Activated CD4-positive, alpha-beta T cell treated with anti-CD3 and anti-CD28 coated beads for 36 hours (primary cell): ENCODE measurements at regions not wholly inside any gene's neighbourhood (a gene's known extent, or its start where the extent isn't known, plus 50 kb on each side); places are given as distances from the start of the nearest gene placed in this dataset.

Source experiments
- ATAC-seq: fragments of 200-7000 bp; cut with Tn5 transposase; one replicate; pipeline ENCODE4 v1.10.0; 2021; ENCODE audit warnings: mild to moderate bottlenecking, moderate library complexity
- CTCF ChIA-PET: fragments of 350-600 bp; sonication (Branson Sonifier 250); formaldehyde crosslinking; loops from one replicate; lab custom pipeline; 2021; ENCODE audit warnings: antibody characterized with exemption; lab: Charles Lee
- POLR2A ChIA-PET: fragments of 350-600 bp; sonication (Branson Sonifier 250); formaldehyde crosslinking; loops from one replicate; lab custom pipeline; 2021; ENCODE audit warnings: antibody characterized with exemption, inconsistent platforms; lab: Charles Lee
- DNase-seq: peaks from one replicate; pipeline ENCODE4 v3.0.0-alpha.2; 2020
- H3K27ac Mint-ChIP-seq: one replicate; pipeline ENCODE4 v1.8.0; 2021; ENCODE audit warnings: mixed read lengths
- H3K27me3 Mint-ChIP-seq: one replicate; pipeline ENCODE4 v1.8.0; 2021; ENCODE audit warnings: mixed read lengths
- H3K36me3 Mint-ChIP-seq: one replicate; pipeline ENCODE4 v1.8.0; 2021; ENCODE audit warnings: low read depth, mixed read lengths
- H3K4me1 Mint-ChIP-seq: one replicate; pipeline ENCODE4 v1.8.0; 2021; ENCODE audit warnings: mixed read lengths
- H3K4me3 Mint-ChIP-seq: one replicate; pipeline ENCODE4 v1.8.0; 2021; ENCODE audit warnings: mild to moderate bottlenecking, moderate library complexity, mixed read lengths
- H3K9me3 Mint-ChIP-seq: one replicate; pipeline ENCODE4 v1.8.0; 2021; ENCODE audit warnings: low read depth, mixed read lengths
- intact Hi-C, 2 experiments: fragments of 100-400 bp; cut with DNase I in 1 of 2; cut with micrococcal nuclease in 1 of 2; formaldehyde crosslinking; loops; one replicate each; pipeline versions ENCODE4 v1.14.2 to v1.15.1; 2022 to 2024; cut with DNase I, micrococcal nuclease

- Mint-ChIP-seq H3K4me1 (peaks cover 51% of the 10 kb centered on the region), H3K4me3 (no peak overlapping the region), H3K9me3 (no peaks in the 10 kb centered on the region), H3K27me3 (no peaks in the 10 kb centered on the region), H3K27ac (no peak overlapping the region), H3K36me3 (no peaks in the 10 kb centered on the region)
- ChIA-PET CTCF (interaction anchor here (0.6 to 1.2 kb wide), 3 partner anchors 35 to 90 kb away, joined by 3 to 5 read pairs (median 3); no protein-coding TSS in a partner anchor), POLR2A (interaction anchor here (0.5 kb wide), 1 partner anchor 88 kb away, joined by 5 read pairs; no protein-coding TSS in a partner anchor)
- DNase-seq (no peak), ATAC-seq (no peak)
- intact Hi-C loops = no loop called here
Measured at GRCh38 chr12:123070267-123071081, 80.4 kb downstream of the PITPNM2 start.

DNA sequence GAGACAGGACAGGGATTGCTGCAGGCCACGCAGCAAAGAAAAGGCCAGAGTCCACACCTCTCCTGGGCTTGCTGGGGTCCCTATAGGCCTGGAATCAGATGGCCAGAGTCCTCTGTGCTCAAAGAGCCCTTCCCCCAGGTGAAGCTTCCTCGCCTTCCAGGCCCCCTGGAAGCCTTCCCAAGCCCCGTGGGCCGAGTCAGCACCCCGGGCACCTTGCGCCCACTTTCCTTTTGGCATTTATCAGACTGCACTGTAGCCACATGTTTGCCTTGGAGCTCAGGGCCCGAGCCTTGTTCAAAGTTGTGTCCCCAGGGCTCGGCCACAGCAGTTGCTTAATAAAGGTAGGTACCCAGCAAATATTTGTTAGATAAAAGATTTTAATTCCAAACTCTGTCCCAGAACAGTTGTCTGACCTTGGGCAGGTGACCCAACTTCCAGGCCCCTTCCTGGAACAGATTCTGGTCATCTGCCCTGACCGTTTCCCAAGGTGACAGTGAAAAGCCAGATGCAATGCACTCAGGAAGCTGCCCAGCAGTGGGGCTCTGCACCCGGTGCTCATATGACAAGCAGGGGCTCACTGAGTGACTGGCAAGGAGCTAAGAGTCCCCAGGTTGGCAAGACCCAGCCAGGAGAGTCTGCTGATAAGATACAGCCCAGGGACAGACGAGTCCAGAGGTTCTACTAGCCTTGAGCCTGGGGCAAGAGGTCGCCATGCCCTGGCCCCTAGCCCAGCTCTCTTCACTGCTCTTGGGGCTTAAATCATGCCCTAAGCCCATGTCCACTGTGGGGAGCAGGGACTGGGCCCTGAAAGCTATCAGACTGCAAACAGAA, 81.2 kb downstream of the PITPNM2 start:
- H3K27ac Mint-ChIP-seq = no peak overlapping the region
- CTCF ChIA-PET = interaction anchor here (0.6 to 1.2 kb wide), 4 partner anchors 9 to 91 kb away, joined by 3 to 5 read pairs (median 3); no protein-coding TSS in a partner anchor

GRCh38 chr12:123067654-123068053, 83.2 kb downstream of the PITPNM2 start:
- Mint-ChIP-seq H3K4me3 (no peak overlapping the region), H3K36me3 (no peaks in the 10 kb centered on the region), H3K4me1 (peaks cover 40% of the 10 kb centered on the region), H3K27ac (no peak overlapping the region), H3K9me3 (no peaks in the 10 kb centered on the region), H3K27me3 (no peaks in the 10 kb centered on the region)
- intact Hi-C loops = no loop called here
- ChIA-PET POLR2A (no interaction called here), CTCF (interaction anchor here (0.6 to 1.2 kb wide), 4 partner anchors 16 to 189 kb away, joined by 3 to 5 read pairs (median 3); no protein-coding TSS in a partner anchor)
- ATAC-seq (no peak), DNase-seq (no peak)

More for the DNA sequence above, 81.2 kb downstream of the PITPNM2 start:
- POLR2A ChIA-PET = no interaction called here
- Mint-ChIP-seq H3K4me3 (no peak overlapping the region), H3K36me3 (no peaks in the 10 kb centered on the region), H3K27me3 (no peaks in the 10 kb centered on the region), H3K4me1 (peaks cover 49% of the 10 kb centered on the region), H3K9me3 (no peaks in the 10 kb centered on the region)
- intact Hi-C loops = no loop called here
- ATAC-seq = no peak
- no peak for DNase-seq

- ChIA-PET CTCF (no interaction called here), POLR2A (no interaction called here)
- DNase-seq = no peak
- no peak overlapping the region for H3K27ac Mint-ChIP-seq
- H3K27me3 Mint-ChIP-seq = no peaks in the 10 kb centered on the region
- no peak overlapping the region for H3K4me3 Mint-ChIP-seq
- no peaks in the 10 kb centered on the region for H3K36me3 Mint-ChIP-seq
- peaks cover 44% of the 10 kb centered on the region for H3K4me1 Mint-ChIP-seq
- intact Hi-C loops = no loop called here
- no peak for ATAC-seq
- no peaks in the 10 kb centered on the region for H3K9me3 Mint-ChIP-seq
Measured at GRCh38 chr12:123066384-123066710, 84.5 kb downstream of the PITPNM2 start.

GRCh38 chr12:123065676-123066383, 85.1 kb downstream of the PITPNM2 start:
- Mint-ChIP-seq H3K4me3 (no peak overlapping the region), H3K27me3 (no peaks in the 10 kb centered on the region), H3K36me3 (no peaks in the 10 kb centered on the region), H3K9me3 (no peaks in the 10 kb centered on the region), H3K4me1 (peaks cover 45% of the 10 kb centered on the region), H3K27ac (peak overlapping the region; percentile 83)
- ChIA-PET CTCF (interaction anchor here (0.7 to 1.3 kb wide), 4 partner anchors 9 to 205 kb away, joined by 3 to 6 read pairs (median 4); no protein-coding TSS in a partner anchor), POLR2A (no interaction called here)
- no peak for DNase-seq
- intact Hi-C loops = no loop called here
- no peak for ATAC-seq

DNA sequence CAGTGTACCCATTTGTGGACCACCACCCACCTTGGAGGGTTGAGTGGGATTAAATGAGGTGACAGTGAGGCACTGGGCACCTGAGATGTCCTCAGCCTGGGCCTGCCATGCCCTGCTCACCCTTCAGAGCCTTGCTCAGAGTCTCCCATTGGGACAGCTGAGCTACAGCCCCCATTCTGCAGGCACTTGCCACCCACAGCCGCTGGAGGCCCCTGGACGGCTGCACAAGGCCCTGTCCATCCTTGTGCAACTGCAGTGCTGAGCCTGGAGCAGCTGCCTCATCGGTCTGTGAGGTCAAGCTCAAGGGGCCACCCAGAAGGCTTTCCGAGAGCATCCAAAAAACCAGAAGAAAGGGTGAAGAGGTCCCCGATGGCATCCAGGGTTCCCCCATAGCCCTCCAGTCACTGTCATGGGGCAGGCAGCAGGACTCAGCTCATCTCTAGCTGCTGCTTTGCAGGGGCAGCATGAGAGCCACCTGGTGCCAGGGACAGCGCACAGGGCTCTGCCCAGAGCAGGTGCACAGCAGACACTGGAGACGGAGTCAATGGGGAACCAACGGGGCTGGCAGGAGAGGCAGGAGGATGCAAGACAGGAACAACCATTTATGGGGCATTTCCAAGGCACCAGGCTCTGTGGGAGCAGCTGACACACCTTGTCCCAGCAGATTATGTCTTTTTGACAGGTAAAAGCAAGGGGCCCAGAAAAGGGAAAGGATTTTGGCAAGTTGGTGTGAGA, 84.6 kb downstream of the ARL6IP4 start:
- DNase-seq = no peak
- H3K4me3 Mint-ChIP-seq = no peak overlapping the region
- CTCF ChIA-PET = interaction anchor here (0.7 to 1.3 kb wide), 4 partner anchors 10 to 204 kb away, joined by 3 to 6 read pairs (median 4); no protein-coding TSS in a partner anchor
- no peaks in the 10 kb centered on the region for H3K9me3 Mint-ChIP-seq
- intact Hi-C loops = no loop called here
- H3K27ac Mint-ChIP-seq = peak overlapping the region; percentile 83
- no peaks in the 10 kb centered on the region for H3K27me3 Mint-ChIP-seq
- H3K36me3 Mint-ChIP-seq = no peaks in the 10 kb centered on the region
- ATAC-seq = no peak
- POLR2A ChIA-PET = no interaction called here
- peaks cover 38% of the 10 kb centered on the region for H3K4me1 Mint-ChIP-seq

DNA sequence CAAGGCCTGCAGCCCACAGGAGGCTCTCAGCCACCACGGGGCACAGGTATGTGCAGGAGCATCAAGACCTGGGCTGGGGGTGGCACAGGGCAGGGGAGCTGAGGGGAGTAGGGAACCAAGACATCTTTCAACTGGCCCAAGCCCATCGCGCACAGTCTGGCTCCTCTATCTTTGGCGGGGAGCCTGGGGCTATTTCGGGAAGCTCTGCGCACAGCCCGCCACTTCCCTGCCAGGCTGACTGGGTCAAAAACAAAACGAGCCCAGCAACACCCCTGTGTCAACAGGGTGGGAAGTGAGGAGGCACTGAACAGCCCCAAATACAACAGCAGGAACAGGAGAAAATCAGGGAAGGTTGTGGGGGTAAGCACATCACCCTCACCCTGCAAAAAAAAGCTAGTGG, 83.9 kb downstream of the ARL6IP4 start:
- H3K4me1 Mint-ChIP-seq = peaks cover 38% of the 10 kb centered on the region
- no peaks in the 10 kb centered on the region for H3K27me3 Mint-ChIP-seq
- H3K27ac Mint-ChIP-seq = no peak overlapping the region
- CTCF ChIA-PET = interaction anchor here (1.0 to 1.3 kb wide), 2 partner anchors 21 to 71 kb away, joined by 3 to 6 read pairs; no protein-coding TSS in a partner anchor
- DNase-seq = no peak
- H3K4me3 Mint-ChIP-seq = no peak overlapping the region
- no peaks in the 10 kb centered on the region for H3K9me3 Mint-ChIP-seq
- H3K36me3 Mint-ChIP-seq = no peaks in the 10 kb centered on the region
- ATAC-seq = no peak
- intact Hi-C loops = no loop called here
- POLR2A ChIA-PET = interaction anchor here (0.6 kb wide), 1 partner anchor 299 kb away, joined by 3 read pairs; no protein-coding TSS in a partner anchor

DNA sequence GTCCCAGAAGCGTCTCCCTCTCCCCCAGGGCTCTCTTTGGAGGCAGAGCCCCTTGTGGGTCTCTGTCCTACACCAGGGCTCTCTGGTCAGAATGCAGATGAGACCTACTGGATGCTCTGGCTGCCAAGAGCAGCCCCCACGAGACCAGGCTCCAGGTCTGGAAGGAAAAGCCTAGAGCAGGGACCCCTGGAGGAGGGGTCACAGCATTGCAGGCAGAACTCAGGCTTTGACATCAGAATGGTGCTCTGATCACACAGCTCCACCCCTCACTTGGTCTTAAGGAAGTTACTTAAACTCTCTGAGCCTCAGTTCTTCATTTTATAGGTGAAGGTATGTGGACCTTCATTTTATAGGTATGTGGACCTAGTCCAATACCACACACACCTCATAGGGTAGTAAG, 83.1 kb downstream of the ARL6IP4 start:
- no peaks in the 10 kb centered on the region for H3K9me3 Mint-ChIP-seq
- no peaks in the 10 kb centered on the region for H3K27me3 Mint-ChIP-seq
- H3K36me3 Mint-ChIP-seq = no peaks in the 10 kb centered on the region
- DNase-seq (peak; percentile 53), ATAC-seq (peak; percentile 50)
- H3K4me3 Mint-ChIP-seq = no peak overlapping the region
- no peak overlapping the region for H3K27ac Mint-ChIP-seq
- peaks cover 38% of the 10 kb centered on the region for H3K4me1 Mint-ChIP-seq
- intact Hi-C loops = no loop called here
- ChIA-PET POLR2A (no interaction called here), CTCF (interaction anchor here (1.7 kb wide), 1 partner anchor 9 kb away, joined by 7 read pairs; no protein-coding TSS in a partner anchor)

DNA sequence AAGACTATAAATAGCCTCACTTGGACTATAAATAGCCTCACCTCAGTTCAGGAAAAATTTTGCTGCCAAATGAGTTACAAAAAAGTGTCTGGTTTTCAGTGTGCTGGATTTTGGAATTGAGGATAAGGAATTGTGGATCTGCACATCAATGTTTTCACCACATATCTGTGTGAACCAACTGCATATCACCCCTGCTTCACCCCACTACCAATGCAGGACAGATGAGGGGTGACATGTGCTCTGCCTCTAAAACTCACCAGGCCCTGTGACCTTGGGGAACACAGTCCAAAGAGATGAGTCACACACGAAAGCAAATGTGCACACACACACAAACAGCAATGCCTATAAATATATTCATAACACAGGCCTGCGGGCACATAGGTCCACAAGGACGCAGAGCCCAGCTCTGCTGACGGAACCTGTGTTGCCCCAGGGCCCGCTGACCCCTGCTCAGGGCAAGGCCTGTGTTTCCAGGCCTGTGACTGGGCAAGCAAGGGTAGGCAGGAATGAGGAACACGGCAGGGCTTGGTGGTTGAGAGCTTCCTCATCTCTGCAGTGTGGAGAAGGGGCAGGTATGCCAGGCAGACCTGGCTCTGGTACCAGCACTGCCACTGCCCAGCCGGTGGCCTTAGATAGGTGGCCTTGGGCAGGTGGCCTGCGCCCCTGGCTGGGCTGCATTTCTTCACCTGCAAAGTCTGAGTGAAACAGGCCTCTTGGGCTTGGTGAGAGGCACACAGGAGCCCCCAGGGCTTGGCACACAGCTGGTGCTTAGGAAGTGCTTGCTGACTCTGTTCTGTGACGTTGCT, 82.4 kb downstream of the ARL6IP4 start:
- DNase-seq = peak; percentile 25
- Mint-ChIP-seq H3K9me3 (no peaks in the 10 kb centered on the region), H3K4me3 (no peak overlapping the region), H3K27me3 (no peaks in the 10 kb centered on the region), H3K36me3 (no peaks in the 10 kb centered on the region), H3K4me1 (peaks cover 38% of the 10 kb centered on the region), H3K27ac (peak overlapping the region; percentile 22)
- ChIA-PET POLR2A (interaction anchor here (0.6 kb wide), 1 partner anchor 17 kb away, joined by 3 read pairs; no protein-coding TSS in a partner anchor), CTCF (interaction anchor here (1.7 kb wide), 1 partner anchor 10 kb away, joined by 7 read pairs; no protein-coding TSS in a partner anchor)
- peak; percentile 62 for ATAC-seq
- intact Hi-C loops = no loop called here
